Thyroid gland (tissue), 4 donors: ENCODE measurements at regions not wholly inside any gene's neighbourhood (a gene's known extent, or its start where the extent isn't known, plus 50 kb on each side); places are given as distances from the start of the nearest gene placed in this dataset.

ENCODE experiments used
- CTCF ChIP-seq, 6 experiments: fragments of 200-600 bp in 3 of 6; fragments of 450-650 bp in 3 of 6; sonication (generic) in 3 of 6; IDR thresholded peaks; one replicate each; pipeline ENCODE4 v1.5.1; 2016 to 2019; ENCODE audit warnings: antibody characterized with exemption in 6 of 6, mild to moderate bottlenecking in 2 of 6, inconsistent platforms in 1 of 6, moderate library complexity in 1 of 6
- POLR2A ChIP-seq, 2 donors: fragments of 450-650 bp; IDR thresholded peaks; one replicate each; pipeline ENCODE4 v1.6.1; 2017; ENCODE audit warnings: antibody characterized with exemption in 2 of 2, mild to moderate bottlenecking in 2 of 2, moderate library complexity in 1 of 2

GRCh38 chr6:164916087-164916486 lies 393.3 kb downstream of the C6orf118 start:
- no peak for TF ChIP-seq CTCF (IDR thresholded peaks at IDR 0.05)
- no peak for TF ChIP-seq POLR2A (IDR thresholded peaks at IDR 0.05)
